Retinal pigment epithelial cell (primary cell): ENCODE measurements at regions not wholly inside any gene's neighbourhood (a gene's known extent, or its start where the extent isn't known, plus 50 kb on each side); places are given as distances from the start of the nearest gene placed in this dataset.
A peak's percentile ranks its signal among the peaks of the same experiment; 100 is the strongest.
"Not testable (repeated sequence)": the region's sequence is repeated elsewhere in the genome, so short reads cannot be mapped to it uniquely, and the experiment has no call there.

Source experiments
- DNase-seq: peaks from one replicate; pipeline ENCODE4 v3.0.0-alpha.2; 2010; ENCODE audit warnings: low read depth
- H3K4me3 ChIP-seq: 2 replicates; pipeline ENCODE4 v1.5.1; 2011; ENCODE audit warnings: mild to moderate bottlenecking, low read length, control low read depth, moderate library complexity
- CTCF ChIP-seq: conservative IDR thresholded peaks from 2 replicates; pipeline ENCODE4 v1.5.1; 2011; ENCODE audit warnings: low read depth, low read length, control low read depth, inconsistent platforms

DNA sequence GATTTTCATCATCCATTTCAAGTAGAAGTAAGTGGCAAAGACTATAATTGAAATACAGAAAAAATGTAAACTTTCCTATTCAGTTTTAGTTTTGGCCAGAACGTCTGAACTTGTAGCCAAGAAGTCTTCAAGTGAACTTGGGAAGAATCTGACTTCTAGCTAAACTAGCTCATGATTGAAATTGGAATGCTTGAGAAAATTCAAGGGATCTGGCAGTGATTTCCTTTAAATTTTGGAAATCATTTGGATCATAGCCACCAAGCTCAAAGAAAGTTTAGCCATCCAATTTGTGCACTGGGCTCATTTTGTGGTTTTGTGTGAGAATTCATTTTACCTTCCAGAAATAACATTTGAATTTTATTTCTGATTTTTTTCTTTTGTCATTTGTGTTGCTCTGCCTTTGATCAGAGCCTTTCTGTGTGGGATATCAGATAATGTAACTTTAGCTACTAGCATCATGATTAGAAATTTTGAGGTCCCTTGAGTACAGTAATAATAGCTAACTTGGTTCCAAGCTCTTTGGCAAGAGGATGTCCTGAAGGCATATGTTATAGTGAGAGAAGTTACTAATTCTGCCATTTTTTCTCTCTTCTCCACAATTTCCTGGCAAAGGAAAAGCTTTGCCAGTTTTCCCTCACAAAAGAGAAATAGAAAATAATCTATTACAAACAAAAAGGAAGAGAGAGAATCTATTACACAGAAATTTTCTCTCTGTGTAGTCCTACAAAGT lies 2123.7 kb upstream of the RAG2 start:
- no peak overlapping the region for H3K4me3 ChIP-seq
- DNase-seq = no peak
- TF ChIP-seq CTCF = no peak

- no peak overlapping the region for H3K4me3 ChIP-seq
- no peak for DNase-seq
- TF ChIP-seq CTCF = no peak
Observed at GRCh38 chr11:38718659-38719058, 2120.6 kb upstream of the RAG2 start.

DNA sequence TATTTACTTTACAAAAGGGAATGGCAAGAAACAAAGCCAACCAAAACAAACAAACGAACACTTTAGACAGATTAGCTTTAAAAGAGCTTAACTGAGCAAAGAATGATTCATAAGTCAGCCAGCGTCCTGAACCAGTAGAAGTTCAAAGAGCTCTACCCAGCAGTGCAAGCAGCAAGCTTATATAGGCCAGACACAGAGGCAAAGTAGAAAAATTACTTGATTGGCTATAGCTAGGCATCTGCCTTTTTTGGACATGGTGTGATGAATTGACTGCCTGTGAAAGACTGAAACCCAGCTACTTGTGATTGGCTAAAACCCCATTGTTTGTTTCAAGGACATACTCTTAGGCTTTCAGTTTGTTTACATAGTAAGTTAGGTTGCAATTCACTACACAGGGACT lies 2120.0 kb upstream of the RAG2 start:
- DNase-seq = peak; percentile 54
- TF ChIP-seq CTCF = no peak
- no peak overlapping the region for H3K4me3 ChIP-seq

DNA sequence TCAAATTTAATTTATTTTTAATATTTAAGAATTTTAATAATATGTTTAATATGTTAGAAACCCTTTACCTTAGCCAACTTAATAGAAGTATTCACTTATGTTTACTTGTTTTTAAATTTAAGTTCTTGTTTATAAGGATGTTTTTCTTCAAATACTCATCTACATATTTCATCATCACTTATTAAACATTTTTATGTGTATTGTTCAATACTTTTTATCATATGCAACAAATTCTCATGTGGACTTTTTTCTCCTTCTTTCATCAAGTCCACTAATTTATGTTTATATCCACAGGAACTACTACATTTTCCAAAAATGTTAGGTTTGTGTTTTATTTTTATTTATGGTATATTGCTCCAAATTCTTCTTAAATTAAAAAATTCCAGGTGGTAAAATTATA lies 2113.1 kb upstream of the RAG2 start:
- no peak overlapping the region for H3K4me3 ChIP-seq
- DNase-seq = no peak
- no peak for TF ChIP-seq CTCF

GRCh38 chr11:38710262-38710661 lies 2112.2 kb upstream of the RAG2 start:
- no peak for TF ChIP-seq CTCF
- H3K4me3 ChIP-seq = no peak overlapping the region
- no peak for DNase-seq

GRCh38 chr11:38700111-38700510 lies 2102.1 kb upstream of the RAG2 start:
- no peak overlapping the region for H3K4me3 ChIP-seq
- TF ChIP-seq CTCF = no peak
- no peak for DNase-seq

DNA sequence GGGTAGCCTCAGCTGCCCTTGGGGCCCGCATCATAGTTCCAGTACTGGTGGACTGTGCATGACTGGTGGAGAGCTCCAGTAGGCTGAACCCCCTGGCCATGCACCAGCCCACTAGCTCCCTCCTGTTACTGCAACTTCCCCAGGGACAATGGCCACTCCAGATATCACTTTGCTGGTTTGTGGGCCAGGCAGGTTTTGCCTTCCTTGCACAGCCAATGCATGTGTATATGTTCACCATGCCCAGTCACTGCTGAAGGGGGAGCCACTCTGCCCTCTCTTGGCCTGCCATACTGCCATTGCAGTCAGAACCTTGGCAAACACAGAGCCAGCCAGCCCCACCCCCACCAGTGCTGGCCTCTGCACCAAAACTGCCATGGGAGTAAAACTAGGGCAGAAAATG lies 2095.3 kb upstream of the RAG2 start:
- no peak for TF ChIP-seq CTCF
- DNase-seq = no peak
- H3K4me3 ChIP-seq = no peak overlapping the region

GRCh38 chr11:38690211-38690610 lies 2092.2 kb upstream of the RAG2 start:
- not testable (repeated sequence) for H3K4me3 ChIP-seq, DNase-seq
